Smooth muscle cell (in vitro differentiated cells): ENCODE measurements at regions not wholly inside any gene's neighbourhood (a gene's known extent, or its start where the extent isn't known, plus 50 kb on each side); places are given as distances from the start of the nearest gene placed in this dataset.
"Not testable (repeated sequence)": the region's sequence is repeated elsewhere in the genome, so short reads cannot be mapped to it uniquely, and the experiment has no call there.

ENCODE experiments used
- DNase-seq: peaks from one replicate; lab custom pipeline; 2025; ENCODE audit not compliant: unreplicated experiment; lab: John Stamatoyannopoulos, UW
- H2AFZ ChIP-seq: fragments of 200-600 bp; sonication (generic); 2 replicates; pipeline ENCODE4 v1.6.0; 2016; ENCODE audit warnings: antibody characterized with exemption, low read depth, mild to moderate bottlenecking
- H3F3A ChIP-seq: fragments of 200-600 bp; sonication (generic); 2 replicates; pipeline ENCODE4 v1.6.0; 2017; ENCODE audit warnings: antibody characterized with exemption, low read depth
- H3K27ac ChIP-seq: fragments of 200-600 bp; sonication (generic); 2 replicates; pipeline ENCODE4 v1.5.1; 2016; ENCODE audit warnings: low read depth, mild to moderate bottlenecking
- H3K27me3 ChIP-seq: fragments of 200-600 bp; sonication (generic); 2 replicates; pipeline ENCODE4 v1.6.1; 2016; ENCODE audit warnings: low read depth, mild to moderate bottlenecking
- H3K36me3 ChIP-seq: fragments of 200-600 bp; sonication (generic); 2 replicates; pipeline ENCODE4 v1.5.1; 2016; ENCODE audit warnings: low read depth
- H3K4me1 ChIP-seq: fragments of 200-600 bp; sonication (generic); 2 replicates; pipeline ENCODE4 v1.5.1; 2016; ENCODE audit warnings: low read depth
- H3K4me2 ChIP-seq: fragments of 200-600 bp; sonication (generic); 2 replicates; pipeline ENCODE4 v1.6.0; 2016; ENCODE audit warnings: mild to moderate bottlenecking
- H3K4me3 ChIP-seq: fragments of 200-600 bp; sonication (generic); 2 replicates; pipeline ENCODE4 v1.5.1; 2016; ENCODE audit warnings: mild to moderate bottlenecking
- H3K79me2 ChIP-seq: fragments of 200-600 bp; sonication (generic); 2 replicates; pipeline ENCODE4 v1.6.0; 2016; ENCODE audit warnings: low read depth, mild to moderate bottlenecking
- H3K9ac ChIP-seq: fragments of 200-600 bp; sonication (generic); 2 replicates; pipeline ENCODE4 v1.6.0; 2016; ENCODE audit warnings: low read depth
- H3K9me3 ChIP-seq: fragments of 200-600 bp; sonication (generic); replicated peaks from 2 replicates; pipeline ENCODE4 v1.5.1; 2016; ENCODE audit warnings: low read depth
- H4K20me1 ChIP-seq: fragments of 200-600 bp; sonication (generic); 2 replicates; pipeline ENCODE4 v1.6.0; 2016; ENCODE audit warnings: low read depth
- CTCF ChIP-seq: fragments of 200-600 bp; sonication (generic); IDR thresholded peaks from 2 replicates; pipeline ENCODE4 v1.5.1; 2017; ENCODE audit warnings: borderline replicate concordance, mild to moderate bottlenecking, antibody characterized with exemption; ENCODE audit not compliant: insufficient read depth, poor library complexity, severe bottlenecking
- WGBS: methylation state at CpG from one replicate; pipeline ENCODE4 v1.1.7; 2016; ENCODE audit warnings: low lambda C conversion rate; 5-methylcytosine and 5-hydroxymethylcytosine counted together

GRCh38 chr2:149690825-149691224, 103.2 kb upstream of the MMADHC start:
- Histone ChIP-seq H3K9me3 (no peaks in the 10 kb centered on the region), H3K27me3 (no peaks in the 10 kb centered on the region), H3K9ac (no peak overlapping the region), H3K79me2 (no peaks in the 10 kb centered on the region), H3K36me3 (no peaks in the 10 kb centered on the region), H4K20me1 (no peaks in the 10 kb centered on the region), H3F3A (peaks cover 19% of the 10 kb centered on the region), H3K4me2 (no peak overlapping the region), H3K27ac (no peak overlapping the region), H3K4me3 (no peak overlapping the region), H3K4me1 (no peaks in the 10 kb centered on the region), H2AFZ (peak overlapping the region; percentile 13)
- DNase-seq: no peak
- TF ChIP-seq CTCF: no peak
- 83% methylated on average over 2 of the region's 2 CpGs for WGBS

GRCh38 chr2:149687052-149687427, 99.5 kb upstream of the MMADHC start:
- Histone ChIP-seq H2AFZ (no peak overlapping the region), H3K4me3 (no peak overlapping the region), H3K9me3 (no peaks in the 10 kb centered on the region), H3K79me2 (no peaks in the 10 kb centered on the region), H3K4me1 (no peaks in the 10 kb centered on the region), H3F3A (peaks cover 3% of the 10 kb centered on the region), H4K20me1 (no peaks in the 10 kb centered on the region), H3K9ac (no peak overlapping the region), H3K4me2 (no peak overlapping the region), H3K36me3 (no peaks in the 10 kb centered on the region), H3K27ac (no peak overlapping the region), H3K27me3 (no peaks in the 10 kb centered on the region)
- WGBS: 80% methylated on average over 2 of the region's 2 CpGs
- no peak for TF ChIP-seq CTCF
- no peak for DNase-seq

DNA sequence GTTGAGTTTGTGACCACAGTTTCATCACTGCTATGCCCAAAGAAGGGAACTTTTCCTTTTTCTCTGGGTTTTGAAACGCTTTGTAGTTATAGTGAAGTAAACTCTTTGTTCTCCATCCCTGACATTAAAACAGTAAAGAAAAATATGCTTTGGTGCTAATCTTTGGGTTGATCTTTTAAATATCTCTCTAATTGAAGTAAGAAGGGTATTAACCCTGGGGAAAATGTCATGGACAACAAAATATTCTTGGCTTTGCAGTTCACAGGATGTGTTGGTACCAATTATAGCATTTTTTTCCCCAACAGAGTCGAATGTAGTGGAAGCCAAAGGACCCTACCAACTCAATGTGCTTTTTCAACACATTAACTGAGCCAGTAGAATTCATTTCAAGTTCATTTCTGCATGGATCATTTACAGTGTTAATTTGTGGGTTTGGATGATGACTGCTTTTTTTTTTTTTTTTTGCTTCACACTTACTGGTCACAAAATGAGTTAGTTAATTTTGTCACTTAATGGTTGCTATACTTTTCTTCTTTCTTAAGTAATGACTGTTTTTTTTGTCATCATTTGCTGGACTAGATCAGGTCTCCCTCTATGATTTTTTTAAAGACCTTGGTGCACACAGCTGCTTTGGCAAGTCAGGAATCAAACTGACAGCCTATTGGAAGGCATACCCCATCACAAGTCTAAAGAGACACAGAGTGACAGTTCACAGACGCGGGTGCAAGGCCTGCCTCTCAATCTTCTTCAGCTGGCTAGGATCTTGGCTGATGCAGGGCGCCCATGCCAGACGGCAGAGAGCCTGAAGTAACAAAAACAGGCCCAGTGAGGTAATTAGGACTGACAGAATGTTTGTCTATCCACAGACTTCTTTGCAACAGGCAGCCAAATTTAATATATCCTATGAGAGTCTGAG, 98.8 kb upstream of the MMADHC start:
- Histone ChIP-seq H2AFZ (peak overlapping the region; percentile 42), H3F3A (no peaks in the 10 kb centered on the region)

GRCh38 chr2:149685401-149685800, 97.8 kb upstream of the MMADHC start:
- H3K36me3 ChIP-seq, H3K9ac ChIP-seq, H3K9me3 ChIP-seq, H3K4me2 ChIP-seq, H4K20me1 ChIP-seq, H2AFZ ChIP-seq, H3K4me3 ChIP-seq, DNase-seq, H3F3A ChIP-seq, H3K27ac ChIP-seq, H3K27me3 ChIP-seq, H3K79me2 ChIP-seq, H3K4me1 ChIP-seq: not testable (repeated sequence)
- 96% methylated on average over 4 of the region's 4 CpGs for WGBS

More for the DNA sequence above, 98.8 kb upstream of the MMADHC start:
- H3K9me3 ChIP-seq: no peaks in the 10 kb centered on the region
- no peaks in the 10 kb centered on the region for H3K79me2 ChIP-seq
- no peak for TF ChIP-seq CTCF
- no peak overlapping the region for H3K4me2 ChIP-seq
- H3K9ac ChIP-seq: no peak overlapping the region
- DNase-seq: no peak
- WGBS: 67% methylated on average over 6 of the region's 6 CpGs
- H3K27ac ChIP-seq: no peak overlapping the region
- H3K4me3 ChIP-seq: no peak overlapping the region
- no peaks in the 10 kb centered on the region for H4K20me1 ChIP-seq
- no peaks in the 10 kb centered on the region for H3K27me3 ChIP-seq
- no peaks in the 10 kb centered on the region for H3K4me1 ChIP-seq
- no peaks in the 10 kb centered on the region for H3K36me3 ChIP-seq
